Globus pallidus (tissue), 1 donor: ENCODE measurements at regions not wholly inside any gene's neighbourhood (a gene's known extent, or its start where the extent isn't known, plus 50 kb on each side); places are given as distances from the start of the nearest gene placed in this dataset.
"Not testable (repeated sequence)": the region's sequence is repeated elsewhere in the genome, so short reads cannot be mapped to it uniquely, and the experiment has no call there.

Experiments used
- DNase-seq: peaks from one replicate; pipeline ENCODE4 v3.0.0-alpha.2; 2015; ENCODE audit warnings: low spot score

DNA sequence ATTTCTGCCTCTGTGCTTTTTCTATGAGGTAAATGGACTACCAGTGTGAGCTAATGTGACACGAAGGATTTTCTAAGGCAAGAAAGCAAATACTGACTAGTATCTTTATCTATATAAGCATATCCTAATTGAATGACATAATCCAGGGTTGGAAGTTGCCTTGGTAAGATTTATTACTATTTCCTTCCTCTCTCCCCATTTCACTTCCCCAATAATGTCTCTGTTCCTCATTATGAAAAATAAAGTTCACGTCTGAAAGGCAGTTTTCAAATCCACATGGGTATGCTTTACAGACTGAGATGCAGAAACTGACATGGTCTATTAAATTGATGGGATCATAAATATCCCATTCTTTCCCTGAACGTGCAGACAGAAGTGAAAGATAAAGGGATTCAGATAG lies 86.0 kb downstream of the DTWD1 start:
- DNase-seq, result no peak

- DNase-seq, result no peak
These were observed 86.8 kb downstream of the DTWD1 start for GRCh38 chr15:49707598-49707997.

GRCh38 chr15:49709646-49710214 lies 88.9 kb downstream of the DTWD1 start:
- DNase-seq, result no peak

DNA sequence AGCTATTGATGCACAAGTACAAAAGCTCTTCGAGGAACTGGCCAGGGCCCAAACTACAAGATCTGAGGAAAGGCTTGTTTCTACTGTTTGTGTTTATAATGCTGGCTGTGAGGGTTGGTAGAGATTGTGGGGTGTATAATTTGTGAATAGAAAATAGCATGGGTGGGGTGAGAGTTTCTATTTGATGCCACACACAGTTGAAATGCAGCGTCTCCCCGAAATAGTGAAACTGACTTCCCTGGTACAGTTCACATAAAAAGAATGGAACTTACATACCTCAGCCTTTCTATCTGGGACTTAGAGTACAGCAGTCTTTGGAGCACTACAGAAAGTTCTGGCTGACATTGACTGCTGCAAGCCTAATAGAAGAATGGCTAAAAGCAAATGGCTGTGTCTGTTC lies 91.3 kb downstream of the DTWD1 start:
- DNase-seq, result no peak

- no peak for DNase-seq
These were observed 92.1 kb downstream of the DTWD1 start for GRCh38 chr15:49712846-49713450.

DNA sequence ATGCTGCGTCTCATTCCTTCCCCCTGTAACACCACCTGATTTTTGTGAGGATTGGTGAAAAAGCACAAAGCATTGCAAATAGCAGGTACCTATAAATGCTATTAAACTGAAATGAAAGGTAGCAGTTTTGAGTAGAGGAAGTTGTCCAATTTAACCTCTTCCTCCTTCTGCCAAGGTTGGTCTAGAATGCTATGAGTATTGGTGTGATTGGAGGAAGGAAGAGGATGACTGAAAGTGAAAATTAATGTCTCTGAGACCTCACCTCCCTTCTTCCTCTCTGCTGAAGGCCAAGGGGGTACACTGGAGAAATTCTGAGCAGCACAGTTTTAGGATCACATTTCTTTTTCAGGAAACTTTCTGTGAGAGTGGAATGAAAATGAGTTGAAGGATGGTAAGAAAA lies 94.4 kb downstream of the DTWD1 start:
- DNase-seq, result no peak

DNA sequence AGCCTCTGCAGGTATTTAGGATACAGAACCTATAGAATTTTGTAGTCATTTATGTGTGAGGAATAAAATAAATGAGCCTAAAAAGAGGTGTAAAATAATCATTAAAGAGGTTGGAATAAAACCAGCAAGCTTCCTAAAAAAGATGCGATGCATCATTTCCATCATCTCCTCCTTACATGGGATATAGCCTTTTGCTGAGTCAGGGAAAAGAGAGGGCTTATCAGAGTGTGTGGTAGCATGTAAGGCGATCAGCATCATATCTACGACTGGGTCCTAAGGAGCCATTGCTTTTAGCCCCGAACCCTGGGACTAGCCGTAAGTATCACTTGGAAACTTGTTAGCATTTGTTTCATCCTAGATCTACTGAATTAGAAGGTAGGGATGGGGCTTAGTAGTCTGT lies 94.9 kb downstream of the DTWD1 start:
- no peak for DNase-seq

- DNase-seq, result no peak
These were observed 97.4 kb downstream of the DTWD1 start for GRCh38 chr15:49718234-49718633.

DNA sequence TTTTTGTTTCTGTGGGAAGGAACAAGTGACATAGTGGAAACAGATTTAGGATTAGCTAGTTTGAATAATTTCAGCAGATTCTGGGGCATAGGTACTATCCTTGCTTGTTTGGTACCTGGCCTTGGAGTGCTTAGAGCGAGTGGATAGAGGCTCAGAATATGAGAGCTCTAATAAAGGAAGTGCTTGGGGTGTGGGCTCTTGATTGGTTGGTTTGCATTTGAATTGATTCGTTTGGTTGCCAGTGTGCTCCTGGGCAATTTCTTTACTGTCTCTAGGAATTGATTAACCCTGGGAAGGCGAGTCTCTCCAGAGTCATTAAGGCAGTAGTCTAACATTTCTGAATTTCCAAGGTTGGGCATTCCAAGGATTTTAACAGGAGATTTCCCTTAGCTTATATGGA lies 98.0 kb downstream of the DTWD1 start:
- no peak for DNase-seq

DNA sequence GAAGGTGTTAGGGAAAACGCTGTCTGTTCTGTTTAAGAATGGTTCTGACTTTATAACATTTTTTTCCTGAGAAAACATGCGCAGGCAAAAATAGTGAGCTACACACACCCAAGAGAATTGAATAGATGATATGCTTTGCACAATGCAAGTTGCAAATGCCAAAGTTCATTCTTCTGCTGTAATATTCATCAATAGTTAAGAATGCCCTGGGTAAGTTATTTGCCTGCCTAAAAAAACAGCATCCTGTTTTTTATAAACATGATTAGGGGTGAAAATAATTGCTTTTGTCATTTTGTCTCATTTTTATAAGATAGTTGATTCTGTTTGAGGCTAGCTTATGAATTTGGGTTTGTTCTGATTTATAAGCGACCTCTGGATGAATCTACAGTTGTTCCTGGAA lies 99.4 kb downstream of the DTWD1 start:
- no peak for DNase-seq

DNA sequence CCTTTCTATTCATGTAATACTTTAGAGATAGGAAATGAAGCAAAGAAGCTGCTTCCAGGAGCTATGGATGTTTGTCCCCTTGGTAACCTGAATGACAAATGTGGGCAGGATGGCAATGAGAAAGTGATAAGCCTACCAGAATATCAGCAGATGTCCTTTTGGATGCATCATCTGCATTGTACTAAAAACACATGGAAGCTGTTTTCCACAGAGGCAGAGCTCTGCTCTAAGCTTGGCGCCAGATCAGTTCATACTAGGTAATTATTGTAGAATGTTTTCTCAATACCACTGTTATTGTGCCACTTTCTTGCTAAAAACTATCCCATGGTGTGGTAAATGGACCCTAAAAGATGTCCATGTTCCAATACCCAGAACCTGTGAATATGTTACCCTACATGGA lies 100.2 kb downstream of the DTWD1 start:
- DNase-seq, result no peak

DNA sequence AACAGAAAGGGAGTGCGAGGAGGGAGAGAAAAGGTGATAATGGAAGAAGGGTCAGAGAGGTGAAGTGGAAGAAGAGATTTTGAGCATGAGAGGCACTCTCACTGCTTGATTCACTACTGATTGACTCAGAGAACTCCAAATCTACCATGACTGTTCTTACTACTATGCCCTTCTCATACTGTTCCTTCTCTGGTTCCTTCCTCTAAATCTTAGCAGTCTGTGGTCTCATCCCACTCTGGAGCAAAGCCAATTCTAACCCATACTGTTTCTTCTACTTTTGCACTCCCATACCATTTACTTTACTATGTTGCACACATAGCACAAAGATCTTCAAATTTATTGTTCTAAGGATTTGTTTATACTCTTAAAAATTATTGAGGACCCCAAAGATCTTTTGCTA lies 100.8 kb downstream of the DTWD1 start:
- DNase-seq, result no peak

- no peak for DNase-seq
These were observed 103.1 kb downstream of the DTWD1 start for GRCh38 chr15:49723981-49724380.

GRCh38 chr15:49731187-49732099 lies 110.6 kb downstream of the DTWD1 start:
- no peak for DNase-seq

GRCh38 chr15:49732109-49732508 lies 111.3 kb downstream of the DTWD1 start:
- DNase-seq, result not testable (repeated sequence)

DNA sequence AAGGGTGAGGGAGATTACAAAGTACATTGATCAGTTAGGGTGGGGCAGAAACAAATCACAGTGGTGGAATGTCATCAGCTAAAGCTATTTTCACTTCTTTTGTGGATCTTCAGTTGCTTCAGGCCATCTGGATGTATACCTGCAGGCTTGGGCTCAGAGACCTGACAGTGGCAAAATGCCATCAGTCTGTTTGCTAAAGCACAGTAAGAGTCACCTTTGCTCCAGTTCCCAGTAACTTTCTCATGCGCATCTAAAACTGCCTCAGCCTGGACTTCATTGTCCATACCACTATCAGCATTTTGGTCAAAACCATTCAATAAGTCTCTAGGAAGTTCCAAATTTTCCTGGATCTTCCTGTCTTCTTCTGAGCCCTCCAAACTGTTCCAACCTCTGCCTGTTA lies 113.2 kb downstream of the DTWD1 start:
- DNase-seq, result not testable (repeated sequence)

GRCh38 chr15:49734831-49735508 lies 114.1 kb downstream of the DTWD1 start:
- DNase-seq, result no peak

- no peak for DNase-seq
These were observed 116.3 kb downstream of the DTWD1 start for GRCh38 chr15:49737127-49737526.

DNA sequence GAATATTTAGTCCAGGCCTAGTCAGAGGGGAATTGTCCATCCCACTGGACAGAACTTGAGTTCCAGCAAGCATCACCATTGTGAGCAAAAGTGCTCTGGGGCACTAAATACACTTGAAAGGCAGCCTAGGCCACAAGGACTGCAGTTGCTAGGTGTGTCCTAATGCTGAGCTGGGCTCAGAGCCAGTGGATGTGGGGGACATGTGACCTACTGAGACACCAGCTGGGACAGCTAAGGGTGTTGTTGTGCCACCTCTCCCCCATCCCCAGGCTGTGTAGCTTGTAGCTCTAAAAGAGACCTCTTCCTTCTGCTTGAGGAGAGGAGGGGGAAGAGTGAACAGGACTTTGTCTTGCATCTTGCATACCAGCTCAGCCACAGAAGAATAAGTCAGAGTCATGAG lies 120.9 kb downstream of the DTWD1 start:
- no peak for DNase-seq

DNA sequence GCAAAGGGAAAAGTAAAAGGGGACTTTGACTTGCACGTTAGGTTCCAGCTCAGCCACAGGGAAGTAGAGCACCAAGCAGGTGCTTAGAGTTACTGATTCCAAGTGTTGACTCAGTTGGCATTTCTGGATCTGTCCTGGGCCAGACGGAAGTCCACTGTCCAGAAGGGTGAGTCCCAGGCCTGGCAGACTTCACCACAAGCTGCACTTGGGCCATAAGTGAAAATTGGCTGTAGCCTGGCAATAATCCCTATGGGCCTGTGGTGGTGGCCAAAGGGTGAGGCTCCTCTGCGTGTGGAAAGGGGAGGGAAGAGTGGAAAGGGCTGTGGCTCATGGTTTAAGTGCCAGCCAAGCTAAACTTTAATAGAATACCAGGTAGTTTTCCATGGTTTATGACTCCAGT lies 121.5 kb downstream of the DTWD1 start:
- no peak for DNase-seq

DNA sequence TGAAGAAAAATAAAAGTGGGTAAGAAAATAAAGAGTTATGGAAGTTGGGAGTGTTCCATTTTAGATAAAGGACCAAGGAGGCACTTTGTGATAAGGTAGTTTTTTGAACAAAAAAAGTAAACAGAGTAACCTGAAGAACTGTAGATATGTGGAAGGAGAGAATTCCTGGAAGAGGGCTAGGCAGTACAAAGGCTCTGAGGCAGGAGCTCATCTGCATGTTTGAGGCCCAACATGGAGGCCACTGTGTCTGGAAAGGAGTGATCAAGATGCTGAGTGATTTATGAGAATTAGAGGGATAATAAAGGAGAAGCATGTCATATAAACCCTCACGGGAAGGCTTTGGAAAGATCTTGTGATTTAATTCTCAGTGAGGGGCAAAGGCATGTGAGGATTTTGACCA lies 126.5 kb downstream of the DTWD1 start:
- DNase-seq, result no peak

GRCh38 chr15:49748791-49749190 lies 127.9 kb downstream of the DTWD1 start:
- peak; percentile 16 for DNase-seq

DNA sequence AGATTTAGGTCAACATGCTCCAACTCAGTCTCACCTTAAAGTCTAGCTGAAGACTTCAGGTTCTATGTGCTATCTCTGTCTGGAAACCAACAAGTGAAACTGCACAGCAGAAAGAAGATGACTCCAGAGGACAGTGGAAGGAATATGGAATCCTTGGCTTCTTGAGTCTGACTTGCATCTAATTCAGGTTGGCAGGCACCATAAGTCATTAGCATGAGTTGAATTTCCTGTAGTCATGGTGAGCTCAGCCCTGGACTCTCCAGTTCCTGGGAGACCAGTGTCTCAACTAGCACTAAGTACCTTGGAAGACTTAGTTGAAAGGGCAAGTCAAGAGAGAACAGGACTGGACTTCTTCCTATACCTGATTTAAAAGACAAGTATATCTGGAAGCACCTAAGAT lies 129.7 kb downstream of the DTWD1 start:
- no peak for DNase-seq
